HG02938 (cell line): ENCODE measurements at regions not wholly inside any gene's neighbourhood (a gene's known extent, or its start where the extent isn't known, plus 50 kb on each side); places are given as distances from the start of the nearest gene placed in this dataset.

Experiments used
- ATAC-seq: cut with Tn5 transposase; IDR thresholded peaks from one replicate; pipeline ENCODE4 v1.9.1; 2021; ENCODE audit warnings: mild to moderate bottlenecking, moderate library complexity; ENCODE audit not compliant: unreplicated experiment

DNA sequence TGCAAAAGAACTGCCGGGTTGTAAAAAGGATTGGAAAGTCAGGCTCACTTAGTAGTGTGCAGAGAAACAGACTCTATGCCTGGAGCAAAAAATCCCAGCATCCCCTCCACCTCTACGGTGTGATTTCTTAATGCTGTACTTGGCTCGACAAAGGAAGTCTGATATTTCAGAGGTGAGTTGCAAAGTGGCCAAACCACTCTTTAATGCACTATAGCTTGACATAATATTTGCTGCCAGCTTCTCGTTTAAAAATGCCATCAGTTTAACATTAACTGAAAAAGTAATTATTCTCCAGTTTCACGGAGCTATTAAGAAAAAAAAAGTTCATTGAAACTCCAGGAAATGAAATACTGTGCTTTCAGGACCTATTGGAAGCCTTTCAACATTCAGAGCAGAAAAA, 448.3 kb upstream of the ZFP42 start:
- ATAC-seq: no peak

DNA sequence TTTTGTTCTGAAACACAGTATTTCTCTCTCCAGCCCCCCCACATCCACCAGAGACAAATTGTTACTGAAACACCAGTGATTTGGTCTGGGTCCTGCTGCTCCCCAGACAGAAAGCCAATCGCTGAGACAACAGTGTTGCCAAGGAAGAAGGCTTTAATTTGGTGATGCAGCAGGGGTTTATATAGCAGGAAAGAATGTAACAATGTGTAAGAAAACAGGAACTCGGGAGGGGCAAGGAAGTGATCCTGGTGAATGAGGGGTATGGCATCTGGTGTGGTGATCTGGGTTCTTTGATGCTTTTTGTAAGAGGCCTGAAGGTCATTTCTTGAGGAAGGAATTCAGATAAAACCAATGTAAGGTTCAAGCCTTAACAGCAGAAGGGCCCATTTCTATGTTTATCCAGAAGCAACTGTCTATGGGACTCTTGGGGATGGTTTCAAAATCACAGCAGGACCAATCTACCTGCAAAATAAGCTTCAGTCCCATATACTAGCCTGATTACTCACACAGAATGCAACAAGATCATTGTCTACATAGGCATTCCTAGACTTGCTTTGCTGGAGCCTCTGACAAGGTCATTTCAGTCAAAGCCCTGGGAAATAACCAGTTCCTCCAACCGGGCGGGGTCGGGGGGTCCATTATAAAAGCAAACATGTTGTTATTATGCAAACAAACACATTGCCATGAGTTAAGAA, 445.2 kb upstream of the ZFP42 start:
- no peak for ATAC-seq

DNA sequence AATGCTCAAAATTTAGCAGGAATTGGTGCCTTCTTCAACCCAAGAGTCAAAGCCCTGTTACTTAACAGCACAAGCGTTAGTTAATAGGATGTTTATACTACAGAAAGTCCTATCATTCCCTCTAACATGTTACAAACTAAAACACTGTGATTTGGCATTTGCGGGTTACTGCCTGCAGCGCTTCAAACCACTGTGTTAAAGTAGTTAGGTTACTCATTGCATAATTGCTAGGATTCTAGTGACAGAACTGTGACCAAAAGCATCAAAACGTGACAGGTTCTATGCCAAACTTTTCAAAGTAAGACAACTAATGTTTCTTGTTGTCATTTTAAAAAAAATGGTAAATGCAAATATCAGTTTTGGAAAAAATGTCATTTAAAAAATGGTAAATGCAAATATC, 442.8 kb upstream of the ZFP42 start:
- ATAC-seq: no peak

DNA sequence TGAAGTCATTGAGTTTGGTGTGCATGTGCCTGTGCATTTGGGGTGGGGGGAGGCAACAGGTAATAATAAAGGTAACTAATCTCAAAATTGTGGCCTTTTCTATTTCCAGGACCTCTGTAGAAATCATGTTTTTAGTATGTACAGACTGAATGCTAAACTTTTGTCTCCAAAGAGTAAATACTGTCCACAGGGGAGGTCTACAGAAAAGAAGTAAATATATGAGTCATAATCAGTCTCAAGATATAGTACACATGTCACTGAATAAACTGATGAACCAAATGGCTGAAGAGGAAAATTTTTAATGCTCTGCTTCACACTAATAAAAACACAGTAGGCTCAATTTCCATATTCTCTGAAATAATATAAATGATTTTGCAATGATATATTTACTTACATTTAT, 440.4 kb upstream of the ZFP42 start:
- ATAC-seq: no peak

DNA sequence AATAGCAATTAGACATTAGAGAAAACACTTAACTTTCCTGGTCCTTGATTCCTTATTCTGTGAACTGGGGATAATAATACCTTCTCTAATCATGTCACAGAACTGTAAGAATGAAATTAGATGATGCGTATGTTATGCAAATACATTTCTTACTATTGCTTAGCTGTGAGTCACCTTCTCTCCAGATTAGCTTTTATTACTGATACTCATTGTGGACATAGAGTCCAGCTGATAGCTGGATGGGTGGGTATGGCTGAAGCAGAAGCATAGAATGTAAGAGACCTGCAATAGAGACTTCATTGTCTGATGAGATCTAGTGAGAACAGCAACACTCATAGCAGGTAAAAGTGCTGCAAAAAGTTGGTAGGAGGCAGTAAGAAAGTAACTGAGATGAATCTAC, 437.2 kb upstream of the ZFP42 start:
- no peak for ATAC-seq

DNA sequence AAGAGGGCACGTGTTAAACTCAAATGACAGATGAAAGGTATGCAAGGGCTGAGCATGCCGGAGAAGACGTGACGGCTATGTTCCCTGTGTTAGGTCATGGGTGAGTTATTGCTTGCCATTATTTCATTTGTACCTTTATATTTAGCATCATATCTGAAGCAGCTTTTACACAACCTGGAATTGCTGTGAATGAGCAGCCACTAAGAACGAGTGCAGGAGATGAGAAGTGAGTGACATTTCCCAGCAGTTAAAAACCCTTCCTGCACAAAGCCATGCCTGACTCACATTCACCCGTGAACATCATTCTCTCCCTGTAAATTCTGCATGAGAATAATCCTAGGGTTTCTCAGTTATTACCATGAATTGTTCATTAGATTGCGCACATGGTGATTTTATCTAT, 433.2 kb upstream of the ZFP42 start:
- no peak for ATAC-seq

DNA sequence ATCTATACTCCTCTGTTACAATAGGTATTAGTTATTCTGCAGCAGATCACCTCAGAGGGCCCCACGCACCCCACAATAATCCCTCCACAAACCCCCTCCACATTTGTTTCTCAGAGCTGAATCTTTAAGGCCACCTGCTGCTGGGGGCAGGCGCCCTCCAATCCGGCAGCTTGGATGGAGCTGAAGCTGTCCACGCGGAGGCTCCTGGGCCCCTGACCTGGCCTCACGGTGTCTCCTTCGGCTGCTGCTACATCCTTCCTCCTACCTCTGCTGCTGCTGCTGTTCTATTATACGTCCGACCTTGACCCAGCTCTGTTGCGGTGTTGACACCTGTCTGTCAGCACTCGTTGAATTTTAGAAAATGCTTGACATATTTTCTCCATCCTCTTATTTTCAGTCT, 430.2 kb upstream of the ZFP42 start:
- ATAC-seq: no peak

DNA sequence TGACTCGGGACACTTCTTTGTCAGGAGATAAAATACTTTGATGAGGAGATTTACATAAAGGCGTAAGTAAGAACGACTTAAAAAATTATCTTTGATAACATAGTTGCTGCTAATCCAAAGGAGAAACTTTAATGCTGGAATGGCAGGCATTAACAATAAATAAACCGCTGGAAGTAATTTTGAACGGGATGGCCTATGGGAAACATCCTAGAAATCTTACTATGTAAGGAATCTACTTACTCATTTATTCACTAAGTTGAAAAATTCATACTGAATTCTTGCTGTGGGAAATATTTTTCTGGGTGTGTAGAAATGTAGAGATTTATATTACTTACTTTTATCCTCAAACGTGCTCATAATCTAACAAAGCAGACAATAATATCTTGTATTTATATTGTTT, 425.7 kb upstream of the ZFP42 start:
- no peak for ATAC-seq

DNA sequence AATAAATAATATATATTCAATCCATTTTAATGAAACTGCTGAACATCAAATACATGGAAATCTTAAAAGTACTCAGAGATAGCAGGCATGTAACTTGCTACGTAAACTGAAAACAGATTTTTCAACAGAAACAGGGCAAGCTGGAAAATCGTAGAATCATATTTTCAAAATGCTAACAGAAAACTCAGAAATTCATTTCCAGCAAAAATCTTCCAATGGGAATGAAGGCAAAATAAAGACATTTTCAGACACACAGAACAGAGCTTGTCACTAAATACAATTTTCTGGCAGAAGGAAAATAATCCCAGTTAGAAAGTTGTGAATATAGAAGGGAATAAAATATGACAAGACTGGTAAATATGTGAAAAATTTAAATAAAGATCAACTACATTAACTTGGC, 419.9 kb upstream of the ZFP42 start:
- ATAC-seq: no peak

DNA sequence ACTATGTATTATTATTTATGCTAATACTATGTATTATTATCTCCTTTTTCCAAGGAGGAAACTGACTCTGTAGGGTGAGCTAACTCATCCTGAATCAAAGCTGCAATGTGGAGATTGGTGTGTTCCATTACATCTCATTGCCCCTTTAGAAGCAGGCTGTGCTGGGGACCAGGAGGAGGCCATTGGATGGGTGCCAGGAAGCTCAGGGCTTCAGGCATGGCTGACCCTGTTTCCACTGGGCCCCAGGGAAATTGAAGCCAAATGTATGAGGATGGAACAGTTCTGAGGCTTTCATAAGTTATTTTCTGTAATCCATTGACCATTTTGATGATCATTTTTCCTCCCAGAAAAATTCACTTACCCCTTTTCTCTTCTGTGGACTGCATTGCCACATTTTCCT, 418.8 kb upstream of the ZFP42 start:
- ATAC-seq: no peak

DNA sequence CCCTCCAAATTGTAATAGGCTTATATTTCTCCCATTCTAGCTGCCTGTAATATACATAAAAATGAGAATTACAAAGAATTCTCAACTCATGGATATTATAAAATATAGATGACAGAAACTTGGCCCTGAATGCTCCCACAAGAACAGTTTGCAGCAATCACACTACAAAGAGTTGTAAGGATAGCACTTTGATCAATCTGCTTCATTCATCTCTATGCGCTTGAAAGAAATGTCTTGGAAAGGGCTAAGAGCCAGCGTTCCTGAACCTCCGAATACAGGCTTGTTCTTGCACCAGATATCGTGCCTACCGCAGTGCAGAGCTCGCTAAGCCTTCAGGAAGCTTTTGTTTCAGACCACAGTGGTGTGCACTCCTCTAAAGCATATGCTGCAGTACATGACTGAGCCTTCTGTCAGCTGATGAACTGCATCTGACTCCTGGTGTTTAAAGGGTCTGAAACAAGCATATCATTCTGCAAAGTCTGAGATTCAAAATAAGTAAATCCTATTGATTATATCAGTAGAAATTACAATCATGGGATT, 417.6 kb upstream of the ZFP42 start:
- no peak for ATAC-seq

DNA sequence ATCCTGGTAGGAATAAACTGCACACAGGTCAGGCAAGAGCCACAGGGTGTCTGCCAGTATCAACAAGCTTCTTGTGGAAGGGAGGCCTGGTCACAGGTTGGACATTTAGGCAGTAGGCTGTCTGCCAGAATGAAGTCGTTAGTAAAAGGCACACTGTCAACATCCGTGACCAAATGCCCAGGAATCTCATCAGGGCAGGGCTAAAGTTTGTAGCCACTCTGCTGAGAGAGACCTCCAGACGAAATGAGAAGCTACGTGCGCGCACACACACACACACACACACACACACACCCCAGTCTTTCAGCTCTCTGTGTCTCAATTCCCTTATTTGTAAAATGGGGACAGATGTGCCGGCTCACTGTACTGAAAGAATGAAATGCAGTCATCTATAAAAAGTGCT, 408.7 kb upstream of the ZFP42 start:
- no peak for ATAC-seq

DNA sequence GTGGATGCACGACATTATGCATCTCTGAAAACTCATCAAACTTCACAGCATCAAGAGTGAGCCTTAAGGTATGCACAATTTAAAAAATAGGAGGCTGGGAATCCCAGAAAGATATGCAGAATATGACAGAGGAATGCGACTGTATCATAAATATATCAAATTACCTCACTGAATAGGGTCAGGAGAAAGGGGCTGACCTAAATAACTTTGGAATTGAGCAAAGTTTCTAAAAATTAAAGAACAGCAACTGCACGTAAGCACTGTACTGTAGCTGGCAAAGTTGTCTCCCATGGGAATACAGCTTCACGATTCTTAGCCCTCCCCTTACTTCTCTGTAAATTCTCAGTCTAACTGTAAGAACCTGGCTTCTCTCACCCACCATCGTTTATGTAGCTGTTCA, 397.4 kb upstream of the ZFP42 start:
- no peak for ATAC-seq

DNA sequence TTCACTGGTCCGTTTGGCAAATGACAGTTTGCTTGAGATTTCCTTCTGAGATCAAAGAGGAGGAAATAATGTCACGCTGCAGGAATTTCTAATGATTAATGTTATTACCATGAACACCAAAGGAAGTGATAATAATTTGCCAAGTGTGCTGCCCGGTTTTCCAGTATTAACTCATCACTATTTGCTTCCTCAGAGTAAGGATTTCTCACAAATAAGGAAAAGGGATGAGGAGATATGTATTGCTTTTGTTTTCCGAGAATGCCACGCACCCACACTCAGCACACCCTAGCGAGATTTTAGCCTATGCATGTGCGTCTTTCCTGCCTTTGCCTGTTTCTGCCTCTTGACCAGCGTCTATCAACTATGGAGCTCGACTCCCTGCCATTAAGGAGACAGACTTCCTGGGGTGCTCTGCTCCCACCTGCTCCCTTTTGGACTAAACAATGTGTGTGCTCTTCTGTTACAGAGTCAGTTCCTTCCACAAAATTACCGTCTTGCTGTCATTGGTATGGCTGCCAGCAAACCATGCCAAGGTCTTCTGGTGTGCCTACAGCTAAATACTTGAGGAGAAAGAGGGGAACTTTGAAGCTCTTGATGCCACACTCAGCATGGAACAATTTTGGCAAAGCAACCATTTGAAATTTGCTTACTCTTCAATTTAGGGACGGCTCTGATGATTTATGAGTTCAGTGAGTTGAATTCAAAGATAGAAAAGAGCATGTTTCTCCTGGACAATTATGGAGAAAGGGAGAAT, 393.1 kb upstream of the ZFP42 start:
- no peak for ATAC-seq

DNA sequence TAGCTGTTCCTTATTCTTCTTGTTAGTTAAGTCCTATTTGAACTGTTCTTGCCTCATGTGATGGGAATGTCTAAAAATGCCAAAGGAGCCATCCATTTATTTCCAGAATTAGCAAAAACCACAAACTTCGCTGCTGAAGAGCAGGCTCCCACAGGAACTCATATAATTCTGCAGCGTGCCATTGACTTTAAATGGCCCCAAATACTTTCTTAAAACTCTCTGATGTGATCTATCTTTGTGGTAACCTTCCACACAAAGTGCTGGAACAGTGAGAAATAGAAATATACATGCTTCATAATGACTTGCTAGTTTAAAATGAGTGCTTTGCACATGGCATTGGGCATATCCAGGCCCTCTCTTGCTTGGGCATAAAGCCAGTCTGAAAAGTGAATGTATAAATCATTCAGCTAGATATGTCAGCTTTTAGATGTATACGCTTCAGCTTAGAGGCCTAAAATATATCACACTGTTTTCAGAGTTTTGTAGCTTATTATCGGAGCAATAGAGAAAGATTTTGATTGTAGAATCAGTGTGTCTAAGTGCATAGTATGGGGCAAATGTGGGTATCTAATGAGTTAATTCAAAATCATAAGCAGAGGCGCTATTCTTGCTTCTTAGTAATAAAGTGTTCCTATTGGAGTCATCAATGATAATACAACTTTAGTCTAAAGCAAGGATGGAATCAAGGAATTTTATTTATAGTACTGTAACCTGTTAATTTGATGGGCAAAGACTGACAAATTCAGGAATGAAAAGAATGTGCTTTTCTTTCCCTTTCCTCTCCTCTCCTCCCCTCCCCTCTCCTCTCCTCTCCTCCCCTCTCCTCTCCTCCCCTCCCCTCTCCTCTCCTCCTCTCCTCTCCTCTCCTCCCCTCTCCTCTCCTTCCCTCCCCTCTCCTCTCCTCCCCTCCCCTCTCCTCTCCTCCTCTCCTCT, 392.2 kb upstream of the ZFP42 start:
- no peak for ATAC-seq

DNA sequence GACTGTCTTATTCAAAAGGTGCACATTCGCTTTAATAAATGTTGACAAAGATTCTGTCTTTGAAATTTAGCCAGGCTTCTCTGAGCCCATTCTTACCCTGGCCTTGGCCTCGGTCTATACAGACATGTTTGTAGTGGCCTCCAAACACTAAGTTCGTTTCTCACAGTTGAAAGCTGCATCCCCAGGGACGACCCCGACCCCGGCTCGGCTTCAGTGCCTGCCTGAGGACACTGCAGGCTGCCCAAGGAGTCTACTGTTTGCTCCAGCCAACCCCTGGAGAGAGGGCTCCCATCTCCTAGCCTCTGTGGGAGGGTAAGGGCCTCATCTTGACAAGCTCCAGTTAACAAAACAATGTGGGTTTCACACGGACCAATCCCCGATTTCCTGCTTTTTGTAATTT, 390.6 kb upstream of the ZFP42 start:
- no peak for ATAC-seq

DNA sequence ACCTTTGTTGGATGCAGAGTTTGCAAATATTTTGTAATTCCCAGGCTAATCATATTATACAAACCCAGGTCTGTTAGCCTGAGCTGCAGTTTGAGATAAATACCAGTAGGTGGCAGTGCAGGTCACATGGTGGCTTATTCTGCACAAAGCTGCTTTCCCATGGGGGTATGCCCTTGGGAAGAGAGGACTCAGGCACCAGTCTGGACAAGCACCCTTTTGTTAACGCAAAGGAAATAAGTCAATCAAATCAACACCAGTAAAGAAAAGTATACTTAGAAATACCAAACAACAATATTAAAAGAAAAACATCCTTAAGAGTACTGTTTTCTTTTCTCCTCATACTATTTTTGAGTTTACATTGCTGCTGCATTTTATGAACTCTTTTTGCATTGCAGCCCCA, 389.0 kb upstream of the ZFP42 start:
- no peak for ATAC-seq

DNA sequence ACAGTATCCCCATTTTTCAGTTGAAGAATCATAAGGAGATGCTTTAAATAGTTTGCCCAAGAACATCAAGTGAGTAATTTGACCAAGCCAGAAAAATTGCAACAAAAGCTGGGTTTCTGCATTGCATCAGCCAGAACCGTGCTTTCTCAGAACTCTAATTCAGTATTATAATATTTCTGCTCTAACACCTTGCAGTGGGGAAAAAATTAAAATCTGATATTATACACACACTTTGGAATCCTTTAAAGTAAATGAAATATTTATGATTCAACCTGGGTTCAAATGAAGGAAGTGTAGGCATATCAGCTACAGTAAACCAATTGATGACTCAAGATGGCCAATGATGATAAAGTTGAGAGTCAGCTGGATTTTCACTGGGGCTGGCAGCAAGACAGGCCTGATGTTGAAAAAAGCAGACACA, 387.6 kb upstream of the ZFP42 start:
- no peak for ATAC-seq

DNA sequence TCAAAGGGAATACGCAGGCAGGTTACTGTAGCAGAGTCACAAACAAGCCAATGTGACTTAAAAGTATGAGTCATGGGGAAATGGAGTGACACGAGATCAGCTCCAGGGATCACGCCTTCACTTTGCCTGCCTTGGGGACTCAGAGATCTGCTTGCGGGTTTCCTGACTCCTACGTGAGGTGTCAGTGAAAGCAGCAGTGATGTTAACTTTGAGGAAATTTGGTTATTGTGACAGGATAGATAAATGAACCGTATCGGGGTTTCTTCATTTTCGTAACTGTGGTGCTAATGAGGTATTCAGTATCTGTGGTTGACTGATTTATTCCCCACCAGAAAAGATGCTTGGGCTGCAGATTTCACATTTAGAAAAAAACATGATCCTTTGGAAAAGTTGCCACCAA, 383.3 kb upstream of the ZFP42 start:
- ATAC-seq: no peak

DNA sequence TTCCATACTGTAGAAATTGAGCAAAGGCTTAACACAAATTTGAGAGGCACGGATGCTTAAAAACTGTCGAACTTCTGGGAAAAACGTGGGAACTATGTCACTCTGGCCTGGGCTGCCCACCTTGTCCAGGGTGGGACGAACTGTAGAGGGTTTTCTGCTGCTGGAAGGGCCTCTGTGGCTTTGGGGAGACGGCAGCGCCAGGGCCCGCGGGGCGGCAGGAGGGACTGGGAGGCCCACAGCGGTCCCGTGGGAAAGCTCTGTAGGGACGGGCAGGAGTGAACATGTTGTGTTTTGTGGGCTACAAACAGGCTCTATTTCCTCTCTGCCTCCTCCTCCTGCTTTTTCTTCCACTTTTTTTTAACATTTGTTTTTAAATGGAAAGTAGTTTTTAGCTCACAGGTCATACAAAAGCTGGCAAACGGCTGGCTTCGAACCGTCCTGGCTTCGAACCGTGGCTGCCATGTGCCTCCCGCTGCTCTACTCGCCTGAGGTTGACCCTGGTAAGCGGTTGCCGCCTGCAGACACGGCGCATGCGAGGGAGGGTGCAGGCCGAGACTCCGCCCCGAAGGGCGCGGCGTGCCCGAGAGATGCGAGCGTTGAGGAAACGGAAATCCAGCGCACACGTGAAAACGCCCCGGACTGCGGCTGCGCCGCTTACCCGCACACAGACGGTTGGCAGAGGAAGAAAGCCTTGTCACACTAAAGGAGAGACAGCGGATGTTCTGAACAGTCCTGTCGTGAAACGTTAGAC, 382.3 kb upstream of the ZFP42 start:
- no peak for ATAC-seq

DNA sequence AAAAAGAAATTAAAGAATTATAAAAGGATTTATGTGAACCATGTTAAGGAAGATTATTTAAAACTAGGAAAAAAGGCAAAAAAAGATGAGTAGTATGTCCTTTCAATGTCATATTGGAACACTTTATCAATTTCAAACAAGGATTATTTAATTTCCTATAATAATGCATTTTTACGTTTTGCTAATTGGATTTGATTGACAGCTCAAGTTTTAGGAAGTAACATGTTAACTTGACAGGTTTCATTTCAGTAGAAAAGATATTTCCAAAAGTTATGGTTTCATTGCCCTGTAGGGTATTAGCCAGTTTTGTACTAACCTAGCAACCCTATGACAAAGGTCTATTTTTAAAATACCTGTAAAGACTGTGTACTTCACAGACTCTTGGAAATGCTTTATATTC, 379.6 kb upstream of the ZFP42 start:
- no peak for ATAC-seq
